HepG2 (cell line): ENCODE measurements at regions not wholly inside any gene's neighbourhood (a gene's known extent, or its start where the extent isn't known, plus 50 kb on each side); places are given as distances from the start of the nearest gene placed in this dataset.

Experiments
- ATAC-seq: fragments of 200-7000 bp; cut with Tn5 transposase; 3 replicates; pipeline ENCODE4 v1.9.1; 2020; ENCODE audit warnings: mild to moderate bottlenecking, moderate library complexity
- BruUV-seq: library from RNA; stranded (reverse); fragments of 400-500 nt; replicated peaks from 2 replicates; lab custom pipeline; 2021; lab: Mats Ljungman, UMichigan
- CTCF ChIA-PET: fragments of 300-600 bp; formaldehyde crosslinking; extraction: SDS; loops from one replicate; lab custom pipeline; 2021; ENCODE audit warnings: low total read pairs, inconsistent platforms, low intra/inter-chr PET ratio; lab: Yijun Ruan, JAX
- POLR2A ChIA-PET: fragments of 350-600 bp; sonication (Branson Sonifier 250); formaldehyde crosslinking; loops from one replicate; lab custom pipeline; 2020; ENCODE audit warnings: antibody characterized with exemption, inconsistent platforms; lab: Yijun Ruan, JAX
- DNase-seq: peaks from one replicate; pipeline ENCODE4 v3.0.0-alpha.2; 2015; ENCODE audit warnings: low spot score
- FAIRE-seq: peaks from 3 replicates; lab custom pipeline; 2011; peaks lifted over from hg19 to GRCh38; lab: Jason Lieb, UNC
- H2AFZ ChIP-seq: one replicate; pipeline ENCODE4 v1.6.1; 2011; ENCODE audit warnings: low read length, inconsistent platforms
- H3K27ac ChIP-seq: fragments of 300-600 bp; 3 replicates; pipeline ENCODE4 v1.8.0; 2011; ENCODE audit warnings: mixed run types, mild to moderate bottlenecking, mixed read lengths, low read length, inconsistent platforms; ENCODE audit not compliant: insufficient read depth; ENCODE audit errors: extremely low read length
- H3K27me3 ChIP-seq, 2 experiments: fragments of 200-600 bp in 1 of 2; 2 replicates in 1 of 2; 3 replicates in 1 of 2; pipeline versions ENCODE4 v1.6.0 to v1.8.0; 2011; ENCODE audit warnings: low read length in 2 of 2, mild to moderate bottlenecking in 2 of 2, moderate library complexity in 2 of 2, inconsistent platforms in 1 of 2; ENCODE audit not compliant: insufficient read depth in 2 of 2, control insufficient read depth in 1 of 2
- H3K36me3 ChIP-seq, 2 experiments: fragments of 200-600 bp in 1 of 2; replicated peaks in 1 of 2; 2 replicates in 1 of 2; 3 replicates in 1 of 2; pipeline versions ENCODE4 v1.5.1 to v1.8.0; 2011; ENCODE audit warnings: low read length in 2 of 2, inconsistent platforms in 1 of 2; ENCODE audit not compliant: insufficient read depth in 2 of 2, control insufficient read depth in 1 of 2
- H3K4me1 ChIP-seq: 2 replicates; pipeline ENCODE4 v1.5.1; 2012; ENCODE audit warnings: low read length, inconsistent platforms; ENCODE audit not compliant: insufficient read depth
- H3K4me2 ChIP-seq: 2 replicates; pipeline ENCODE4 v1.6.0; 2011; ENCODE audit warnings: low read depth, low read length, inconsistent platforms
- H3K4me3 ChIP-seq, 3 experiments: fragments of 200-600 bp in 1 of 3; sonication (generic), shearing (Covaris generic) in 1 of 3; replicated peaks in 1 of 3; 2 replicates each; pipeline ENCODE4 v1.5.1; 2011 to 2016; ENCODE audit warnings: low read length in 3 of 3, inconsistent platforms in 2 of 3, low read depth in 2 of 3, mild to moderate bottlenecking in 2 of 3, control low read depth in 1 of 3, mixed read lengths in 1 of 3; ENCODE audit not compliant: insufficient read depth in 1 of 3
- H3K79me2 ChIP-seq: one replicate; pipeline ENCODE4 v1.6.1; 2011; ENCODE audit warnings: low read length, inconsistent platforms; ENCODE audit not compliant: insufficient read depth
- H3K9ac ChIP-seq: 2 replicates; pipeline ENCODE4 v1.6.0; 2011; ENCODE audit warnings: mild to moderate bottlenecking, low read depth, low read length, inconsistent platforms; ENCODE audit not compliant: insufficient read depth
- H3K9me3 ChIP-seq: 2 replicates; pipeline ENCODE4 v1.5.1; 2012; ENCODE audit warnings: mild to moderate bottlenecking, low read length
- H4K20me1 ChIP-seq: 2 replicates; pipeline ENCODE4 v1.6.0; 2011; ENCODE audit warnings: inconsistent platforms, mild to moderate bottlenecking, low read length, moderate library complexity; ENCODE audit not compliant: insufficient read depth
- ADNP ChIP-seq: sonication (generic); formaldehyde crosslinking; IDR thresholded peaks from 2 replicates; pipeline ENCODE4 v1.4.0; 2020; ENCODE audit warnings: missing genetic modification reagents
- ATRX ChIP-seq: sonication (generic); formaldehyde crosslinking; IDR thresholded peaks from 2 replicates; pipeline ENCODE4 v1.4.0; 2020; ENCODE audit warnings: missing genetic modification reagents, borderline replicate concordance
- GATAD1 ChIP-seq: IDR thresholded peaks from 2 replicates; pipeline ENCODE4 v1.6.1; 2016; ENCODE audit warnings: missing genetic modification reagents, missing compliant biosample characterization
- RORA ChIP-seq: sonication (generic); formaldehyde crosslinking; IDR thresholded peaks from 2 replicates; pipeline ENCODE4 v1.5.0; 2020; ENCODE audit warnings: mild to moderate bottlenecking, missing genetic modification reagents, moderate library complexity
- ZHX1 ChIP-seq: sonication (generic); formaldehyde crosslinking; IDR thresholded peaks from 2 replicates; pipeline ENCODE4 v1.8.1; 2022; ENCODE audit warnings: low read depth, mild to moderate bottlenecking, missing genetic modification reagents
- ZNF407 ChIP-seq: sonication (generic); formaldehyde crosslinking; IDR thresholded peaks from one replicate; pipeline ENCODE4 v1.5.1; 2020; ENCODE audit warnings: mild to moderate bottlenecking, missing genetic modification reagents; ENCODE audit errors: not compliant biosample characterization
- ZNF768 ChIP-seq: sonication (generic); formaldehyde crosslinking; IDR thresholded peaks from 2 replicates; pipeline ENCODE4 v1.4.0; 2020; ENCODE audit warnings: missing genetic modification reagents
- WGBS: methylation state at CpG from one replicate; pipeline ENCODE4 v1.1.6; 2017; ENCODE audit warnings: low lambda C conversion rate; 5-methylcytosine and 5-hydroxymethylcytosine counted together
- in situ Hi-C: cut with HindIII; loops from 2 replicates; pipeline ENCODE4 v1.10.0; 2017; ENCODE audit warnings: low pct_unique_long_range_greater_than_20kb; ENCODE audit not compliant: extremely low pct_ligation_motif_present
- intact Hi-C: fragments of 100-400 bp; cut with micrococcal nuclease; formaldehyde crosslinking; loops from one replicate; pipeline ENCODE4 v1.10.0; 2022; ENCODE audit not compliant: unreplicated experiment

GRCh38 chr22:27443306-27443705, 358.2 kb downstream of the MN1 start (continued):
- no peak for TF ChIP-seq ATRX
- TF ChIP-seq GATAD1 (CRISPR knock-in tag) = no peak
- no peak for TF ChIP-seq ADNP

GRCh38 chr22:27445881-27446280, 355.7 kb downstream of the MN1 start:
- TF ChIP-seq ZHX1 (CRISPR knock-in tag) (no peak), ZNF768 (peak; percentile 5; the same call in 1 of the 2 replicates)
- Histone ChIP-seq H3K4me1 (no peaks in the 10 kb centered on the region), H3K9ac (no peak overlapping the region), H4K20me1 (no peaks in the 10 kb centered on the region), H3K27me3 (0 out of 5 replicates have a peak, but pooled peaks cover 0 to 7% of the 10 kb centered on the region in 2 experiments), H3K9me3 (no peaks in the 10 kb centered on the region), H3K36me3 (no peaks in the 10 kb centered on the region), H2AFZ (no peak overlapping the region), H3K27ac (no peak overlapping the region), H3K4me2 (no peak overlapping the region), H3K4me3 (no peak overlapping the region), H3K79me2 (no peaks in the 10 kb centered on the region)
- ATAC-seq (no peak), FAIRE-seq (no peak), DNase-seq (no peak)
- no TSS peak for BruUV-seq
- in situ Hi-C loops = no loop called here
- ChIA-PET POLR2A (no interaction called here), CTCF (no interaction called here)
- intact Hi-C loops = no loop called here
- 16% methylated on average over 6 of the region's 10 CpGs for WGBS

GRCh38 chr22:27447289-27447688, 354.3 kb downstream of the MN1 start:
- no TSS peak for BruUV-seq
- ATAC-seq (no peak), DNase-seq (no peak), FAIRE-seq (no peak)
- H3K4me2 ChIP-seq = no peak overlapping the region
- no peaks in the 10 kb centered on the region for H3K4me1 ChIP-seq
- H3K36me3 ChIP-seq = no peaks in the 10 kb centered on the region
- 68% methylated on average over 6 of the region's 11 CpGs for WGBS
- no peak overlapping the region for H2AFZ ChIP-seq
- in situ Hi-C loops (no loop called here), intact Hi-C loops (no loop called here)
- H3K79me2 ChIP-seq = no peaks in the 10 kb centered on the region
- ChIA-PET CTCF (no interaction called here), POLR2A (no interaction called here)
- no peaks in the 10 kb centered on the region for H4K20me1 ChIP-seq
- H3K4me3 ChIP-seq = no peak overlapping the region
- no peaks in the 10 kb centered on the region for H3K9me3 ChIP-seq
- no peak overlapping the region for H3K9ac ChIP-seq
- no peak overlapping the region for H3K27ac ChIP-seq
- 0 out of 5 replicates have a peak, but pooled peaks cover 0 to 7% of the 10 kb centered on the region in 2 experiments for H3K27me3 ChIP-seq
- TF ChIP-seq ZNF407 (CRISPR knock-in tag) = no peak
- TF ChIP-seq RORA = no peak
